ENCODE measurements at regions not wholly inside any gene's neighbourhood (a gene's known extent, or its start where the extent isn't known, plus 50 kb on each side); places are given as distances from the start of the nearest gene placed in this dataset.
"Not testable (repeated sequence)": the region's sequence is repeated elsewhere in the genome, so short reads cannot be mapped to it uniquely, and the experiment has no call there.

DNA sequence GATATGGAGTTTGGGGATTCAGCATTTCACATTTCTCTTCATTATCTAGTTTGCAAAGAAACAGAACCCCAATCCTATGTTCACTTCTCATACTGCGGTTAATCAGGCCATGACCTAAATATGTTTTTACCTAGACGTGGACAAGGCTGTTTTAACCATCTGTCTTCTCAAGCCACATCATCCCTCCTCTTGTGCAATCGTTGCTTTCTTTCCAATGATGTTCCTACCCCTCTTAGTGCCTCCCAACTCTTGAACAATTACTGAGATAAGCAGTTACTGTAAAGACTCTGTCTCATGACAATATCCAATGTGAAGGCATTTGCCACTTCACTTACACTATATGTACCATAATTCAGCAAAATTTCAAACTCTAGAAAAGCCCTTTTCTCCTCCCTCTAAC, 406.2 kb downstream of the LIG4 start:
- no peak for DNase-seq

DNA sequence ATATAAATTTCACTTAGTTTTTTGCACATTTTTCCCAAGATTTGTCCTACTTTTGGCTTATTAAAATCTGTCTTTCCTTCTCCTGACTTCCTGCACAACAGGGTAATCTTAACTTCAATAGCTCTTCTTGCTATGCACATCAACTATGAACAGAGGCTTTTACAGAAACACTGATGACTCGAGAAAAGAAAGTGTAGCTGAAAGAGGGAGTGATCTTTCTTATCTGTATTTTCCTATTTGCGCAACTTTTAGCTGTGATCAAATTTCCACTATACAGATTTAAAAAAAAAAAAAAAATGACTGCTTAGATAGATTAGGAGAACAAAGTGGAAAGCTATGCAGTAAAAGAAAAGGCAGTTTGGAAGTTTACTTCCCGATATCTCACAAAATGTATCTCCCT, 406.9 kb downstream of the LIG4 start:
- no peak for DNase-seq

DNA sequence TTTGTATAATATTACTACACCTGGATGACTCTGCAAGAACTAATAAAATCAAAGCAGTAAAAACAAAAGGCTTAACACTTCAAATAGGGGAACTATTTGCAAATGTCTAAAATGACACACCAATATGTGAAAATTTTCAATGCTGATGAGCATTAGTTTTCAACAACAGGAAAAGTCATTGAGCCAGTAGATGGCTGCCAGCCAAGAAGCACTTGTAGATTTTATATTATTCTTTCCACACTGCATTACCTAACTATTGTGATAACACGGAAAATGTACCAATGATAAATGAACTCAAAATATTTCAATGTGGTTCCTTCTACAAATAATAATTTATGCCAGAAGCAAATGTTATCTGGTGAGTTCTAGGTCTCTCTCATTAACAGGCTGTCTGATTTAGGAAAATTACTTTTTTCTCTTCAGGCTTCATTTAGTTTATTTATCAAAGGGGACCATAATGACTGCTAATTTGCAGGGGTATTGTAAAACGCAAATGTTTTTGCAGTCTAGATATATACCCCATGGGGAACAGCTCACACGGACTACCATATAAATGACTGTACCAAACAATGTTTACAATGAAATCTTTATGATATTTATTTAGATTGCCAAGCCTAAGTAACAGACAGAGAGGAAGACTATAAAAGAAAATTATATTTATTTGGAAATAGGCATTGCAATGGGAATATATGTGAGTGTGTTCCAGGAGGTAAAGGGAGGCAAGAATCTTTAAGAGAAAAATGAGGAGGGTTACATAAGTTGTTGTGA, 407.8 kb downstream of the LIG4 start:
- DNase-seq, result no peak

DNA sequence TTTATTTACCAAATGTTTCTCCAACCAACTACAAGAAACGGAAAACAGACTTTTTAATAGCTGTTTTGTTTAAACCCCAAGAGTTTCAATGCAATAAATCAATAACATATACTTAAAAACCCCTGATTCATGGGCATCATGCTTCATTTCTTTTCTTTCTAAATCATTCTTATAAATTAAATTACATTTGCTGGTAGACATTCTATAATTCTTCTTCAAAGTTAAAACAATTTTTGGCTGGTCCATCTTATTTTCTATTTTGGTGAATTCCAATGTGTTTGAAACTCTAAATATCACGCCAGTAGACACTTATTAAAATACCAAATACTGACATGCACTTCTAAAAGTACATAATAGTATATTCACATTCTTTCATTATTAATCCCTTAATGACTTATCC, 408.6 kb downstream of the LIG4 start:
- no peak for DNase-seq

DNA sequence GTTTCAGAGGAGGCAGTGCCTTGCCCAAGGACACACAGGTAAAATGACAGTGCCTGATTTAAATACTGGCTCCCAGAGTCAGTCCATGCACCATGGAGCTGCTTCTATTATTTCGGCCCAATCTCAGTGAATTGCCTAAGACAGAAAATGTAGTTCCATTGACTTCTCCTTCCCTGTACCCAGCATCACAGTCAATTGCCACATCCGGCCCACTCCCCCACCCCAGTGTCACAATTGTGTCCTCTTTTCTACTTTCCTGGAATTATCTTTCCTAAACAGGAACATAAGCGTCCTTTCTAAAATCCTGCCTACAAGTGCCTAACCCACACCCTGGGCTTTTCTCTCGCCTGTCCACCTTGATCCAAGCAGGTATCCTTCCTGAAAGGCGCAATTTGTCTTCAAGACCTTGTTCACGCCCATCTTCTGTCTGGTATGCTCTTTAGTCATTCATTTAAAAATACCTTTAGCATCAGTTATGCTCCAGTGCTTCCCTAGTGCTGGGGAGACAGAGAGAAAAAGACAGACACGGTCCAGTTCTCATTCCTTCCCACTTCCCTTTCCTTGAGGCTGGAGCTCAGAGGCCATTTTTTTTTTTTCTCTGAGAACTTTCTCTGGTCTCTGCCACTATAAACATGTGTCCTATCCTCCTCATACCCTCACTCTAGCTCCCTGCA, 411.4 kb downstream of the LIG4 start:
- no peak for DNase-seq

DNA sequence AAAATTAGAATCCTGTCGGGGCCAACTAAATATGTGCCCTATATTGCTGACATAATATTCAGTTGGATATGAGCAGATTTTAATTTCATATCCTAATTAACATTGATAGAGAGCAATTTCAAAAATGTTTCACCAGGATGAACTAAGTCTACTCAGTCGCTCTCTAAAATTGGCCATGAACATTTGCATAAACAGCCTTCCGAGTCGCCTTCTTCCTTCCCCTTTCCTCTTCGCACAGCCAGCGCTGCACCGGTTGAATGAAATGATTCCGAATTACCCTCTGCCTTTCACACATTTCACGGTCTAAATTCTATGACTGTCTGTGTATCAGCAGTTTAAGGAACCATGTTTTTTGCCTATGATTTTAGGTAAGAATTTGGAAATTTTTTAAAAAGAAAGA, 413.7 kb downstream of the LIG4 start:
- no peak for DNase-seq

DNA sequence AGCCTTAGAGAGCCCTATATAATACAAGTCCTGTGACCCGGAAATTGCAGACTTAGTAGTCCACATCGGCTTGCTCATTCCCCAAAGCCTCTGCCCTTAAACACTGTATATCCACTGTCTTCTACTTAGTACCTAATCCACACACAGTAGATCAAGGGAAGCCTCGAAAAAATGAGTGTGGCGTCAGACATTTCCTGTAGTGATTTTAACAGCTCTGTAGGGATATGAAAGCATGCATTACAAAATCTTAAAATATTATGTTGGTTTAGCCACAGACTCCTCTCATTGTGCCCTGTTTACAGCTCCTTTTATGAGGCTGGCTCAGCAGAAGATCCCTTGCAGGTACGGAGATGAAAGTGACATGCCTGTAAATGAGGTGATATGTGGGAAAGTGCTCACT, 416.3 kb downstream of the LIG4 start:
- DNase-seq, result no peak

DNA sequence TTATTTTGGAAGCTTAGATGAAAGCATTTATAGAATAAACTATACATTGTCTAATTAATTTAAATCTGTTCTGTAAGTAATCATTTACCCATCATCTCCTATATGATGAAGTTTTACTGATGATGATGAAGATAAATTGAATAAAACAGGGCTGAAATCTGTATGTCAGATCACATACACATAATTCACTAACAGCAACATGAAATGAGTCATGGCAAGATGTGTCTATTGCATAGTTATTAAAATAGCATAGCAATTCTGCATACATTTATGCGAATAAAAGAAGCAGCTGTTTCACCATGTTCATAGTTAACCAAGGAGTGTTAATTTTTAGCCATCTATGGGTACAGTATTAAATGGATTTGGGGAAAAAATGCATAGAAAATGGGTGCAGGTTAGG, 424.9 kb downstream of the LIG4 start:
- no peak for DNase-seq

DNA sequence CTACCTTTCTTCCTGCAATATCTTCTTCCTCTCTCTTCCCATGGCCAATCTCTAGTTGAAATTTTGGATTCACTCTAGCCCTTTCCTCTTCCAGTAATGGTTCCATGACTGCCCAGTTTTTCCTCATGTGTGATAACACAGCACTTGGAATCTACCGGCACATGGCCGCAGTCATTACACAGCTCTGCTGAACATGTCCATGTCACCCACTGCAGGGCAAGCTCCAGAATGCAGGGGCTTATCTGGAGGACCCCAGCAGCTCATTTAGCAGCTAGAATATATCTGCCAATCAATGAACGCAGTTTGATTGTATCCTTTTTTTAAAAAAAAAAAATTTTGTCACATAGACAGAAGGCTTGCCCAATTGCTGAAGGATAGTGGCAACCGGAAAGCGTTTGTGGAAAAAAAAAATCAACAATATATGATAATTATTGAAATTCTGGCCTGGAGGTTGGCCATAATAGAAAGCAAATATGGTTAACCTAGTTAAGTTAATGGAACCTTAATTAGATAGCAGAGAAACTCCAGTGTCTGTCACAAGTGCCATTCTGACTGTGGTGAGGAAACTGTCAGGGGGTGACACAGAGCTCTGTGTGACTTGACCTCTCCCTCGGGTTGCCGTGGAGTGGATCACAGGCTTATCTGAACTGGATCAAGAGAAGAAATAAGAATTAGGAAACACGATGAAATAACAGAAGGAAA, 426.7 kb downstream of the LIG4 start:
- DNase-seq, result no peak

DNA sequence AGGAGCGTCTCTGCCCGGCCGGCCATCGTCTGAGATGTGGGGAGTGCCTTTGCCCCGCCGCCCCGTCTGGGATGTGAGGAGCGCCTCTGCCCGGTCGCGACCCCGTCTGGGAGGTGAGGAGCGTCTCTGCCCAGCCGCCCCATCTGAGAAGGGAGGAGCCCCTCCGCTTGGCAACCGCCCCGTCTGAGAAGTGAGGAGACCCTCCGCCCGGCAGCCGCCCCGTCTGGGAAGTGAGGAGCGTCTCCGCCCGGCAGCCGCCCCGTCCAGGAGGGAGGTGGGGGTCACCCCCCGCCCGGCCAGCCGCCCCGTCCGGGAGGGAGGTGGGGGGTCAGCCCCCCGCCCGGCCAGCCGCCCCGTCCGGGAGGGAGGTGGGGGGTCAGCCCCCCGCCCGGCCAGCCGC, 432.7 kb downstream of the LIG4 start:
- DNase-seq, result not testable (repeated sequence)

DNA sequence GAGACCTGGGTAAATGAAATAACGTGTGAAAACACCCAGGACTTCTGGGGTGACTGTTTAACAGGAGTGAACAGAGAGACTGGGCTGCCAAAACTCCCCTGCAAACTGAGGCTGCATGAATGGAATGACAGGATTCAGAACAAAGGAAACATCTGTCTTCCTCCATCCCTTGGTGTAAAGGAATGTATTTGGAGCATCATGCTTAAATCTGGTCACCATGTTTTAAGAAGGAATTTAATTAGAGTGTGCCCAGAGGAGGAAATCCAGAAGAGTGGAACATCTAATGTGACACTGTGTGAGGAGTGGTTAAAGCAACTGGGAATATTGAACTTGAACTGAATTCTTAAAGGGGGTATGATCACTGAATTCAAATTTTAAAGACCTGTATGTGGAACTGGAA, 437.2 kb downstream of the LIG4 start:
- no peak for DNase-seq

DNA sequence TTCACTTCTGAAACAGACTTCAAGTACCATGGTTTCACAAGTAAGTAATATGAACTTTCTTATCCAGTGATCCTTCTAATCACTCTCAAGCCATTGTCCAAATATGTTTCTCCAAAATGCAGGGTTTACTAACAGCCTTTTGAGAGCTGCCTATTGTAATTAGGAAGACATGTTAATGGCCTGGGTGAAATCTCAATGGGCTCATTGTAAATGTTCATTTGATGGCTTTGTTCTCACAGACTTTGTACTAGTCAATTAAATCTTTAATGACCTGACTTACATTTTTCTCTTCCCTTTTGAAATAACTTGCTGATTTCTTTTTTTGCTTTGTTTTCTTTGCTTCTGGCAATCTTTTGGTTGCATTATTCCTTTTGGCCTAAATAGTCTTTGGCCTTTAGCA, 444.8 kb downstream of the LIG4 start:
- DNase-seq, result no peak

DNA sequence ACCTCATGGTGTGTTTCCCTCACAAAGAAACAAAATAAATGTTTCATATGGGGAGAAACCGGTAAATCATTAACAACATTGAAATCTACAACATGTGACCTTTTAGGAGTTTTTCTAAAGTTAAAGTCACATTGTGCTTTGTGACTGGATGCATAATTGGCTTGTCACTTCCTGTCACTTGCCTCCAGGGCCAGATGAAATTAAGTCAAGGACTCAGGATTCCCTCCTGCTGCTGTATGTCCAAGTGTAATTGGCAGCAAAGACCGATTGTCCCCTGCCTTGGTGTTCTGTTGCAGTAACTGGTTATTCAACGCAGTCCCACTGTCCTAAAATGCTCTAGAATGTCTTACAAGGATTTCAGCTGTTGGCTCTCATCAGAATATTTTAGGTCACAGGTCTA, 448.2 kb downstream of the LIG4 start:
- DNase-seq, result no peak

DNA sequence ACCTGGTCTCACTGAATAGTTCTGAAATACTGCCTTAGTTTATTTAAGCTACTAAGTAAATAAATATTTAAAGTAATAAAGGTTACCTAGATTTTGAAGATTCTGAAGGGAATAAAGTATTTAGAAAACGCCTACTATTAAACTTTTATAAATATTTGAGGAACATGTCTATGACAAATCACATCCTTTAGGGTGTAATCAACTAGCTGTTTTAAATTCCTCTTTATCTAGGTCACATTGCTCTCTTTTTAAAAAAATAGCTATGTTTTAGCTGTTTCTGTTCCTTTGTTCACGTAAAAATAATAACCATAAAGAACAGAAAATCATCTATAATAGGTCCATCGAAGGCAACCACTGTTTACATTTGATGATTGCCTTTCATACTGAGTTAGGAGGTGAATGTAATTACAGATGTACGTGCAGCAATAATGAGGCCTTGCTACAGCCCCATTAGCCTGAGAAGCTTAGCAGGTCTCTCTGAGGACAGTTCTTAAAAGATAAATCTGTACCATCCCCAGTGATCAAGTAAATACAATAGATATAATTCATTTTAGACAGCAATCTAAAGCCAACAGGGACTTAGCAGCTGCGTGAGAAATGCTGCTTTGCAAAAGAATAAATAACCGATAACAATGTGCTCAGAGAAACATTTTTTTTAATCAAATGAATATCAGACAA, 449.5 kb downstream of the LIG4 start:
- no peak for DNase-seq

DNA sequence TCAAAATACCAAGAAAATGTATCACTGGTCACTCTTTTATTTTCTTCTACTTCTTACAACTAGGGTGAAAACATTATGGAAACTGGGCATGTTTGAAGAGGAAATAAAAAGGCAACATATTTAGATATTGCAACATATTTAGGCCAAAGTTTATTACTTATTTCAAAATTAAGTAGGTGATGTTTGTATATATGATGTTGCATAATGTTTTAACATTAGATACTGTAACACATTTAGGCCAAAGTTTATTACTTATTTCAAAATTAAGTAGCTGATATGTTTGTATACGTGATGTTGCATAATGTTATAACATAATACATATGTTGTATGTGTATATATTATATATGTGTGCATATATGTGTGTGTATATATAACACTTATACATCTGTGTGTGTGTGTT, 451.3 kb downstream of the LIG4 start:
- no peak for DNase-seq

DNA sequence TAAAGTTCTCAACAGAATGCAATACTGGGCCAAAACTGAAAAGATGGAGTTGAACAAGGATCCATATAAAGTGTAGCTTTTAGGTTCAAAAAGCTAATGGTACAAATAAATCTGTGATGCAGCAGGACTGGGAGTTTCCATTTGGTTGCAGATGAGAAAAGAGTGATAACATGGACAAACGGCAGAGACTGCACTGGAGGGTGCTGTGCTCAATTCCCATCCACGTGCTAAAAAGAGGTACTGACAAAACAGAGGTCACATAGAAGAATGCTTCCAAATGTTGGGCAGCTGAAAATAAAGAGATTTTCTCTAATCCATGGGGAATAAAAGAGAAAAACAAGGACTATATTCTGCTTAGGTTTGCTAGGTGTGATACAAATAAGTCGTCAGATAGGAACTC, 461.6 kb downstream of the LIG4 start:
- no peak for DNase-seq

DNA sequence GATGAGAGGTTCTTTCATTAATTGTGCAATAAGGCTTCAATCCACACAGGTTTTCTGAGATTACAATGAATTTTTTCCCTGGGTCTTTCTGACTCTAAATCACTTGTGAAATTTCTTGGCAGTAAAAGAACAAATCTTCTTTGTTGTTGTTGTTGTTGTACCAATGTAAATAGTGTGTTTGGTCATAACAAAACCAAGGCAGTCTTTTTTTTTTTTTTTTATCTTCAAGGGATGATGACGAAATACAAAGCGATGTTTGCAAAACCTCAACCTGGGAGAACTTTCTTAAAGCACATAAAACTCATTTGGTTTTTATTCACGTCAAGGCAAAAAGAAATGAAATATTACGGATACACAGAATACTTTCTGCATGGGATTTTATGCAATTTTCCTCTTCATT, 462.0 kb downstream of the LIG4 start:
- DNase-seq, result no peak

DNA sequence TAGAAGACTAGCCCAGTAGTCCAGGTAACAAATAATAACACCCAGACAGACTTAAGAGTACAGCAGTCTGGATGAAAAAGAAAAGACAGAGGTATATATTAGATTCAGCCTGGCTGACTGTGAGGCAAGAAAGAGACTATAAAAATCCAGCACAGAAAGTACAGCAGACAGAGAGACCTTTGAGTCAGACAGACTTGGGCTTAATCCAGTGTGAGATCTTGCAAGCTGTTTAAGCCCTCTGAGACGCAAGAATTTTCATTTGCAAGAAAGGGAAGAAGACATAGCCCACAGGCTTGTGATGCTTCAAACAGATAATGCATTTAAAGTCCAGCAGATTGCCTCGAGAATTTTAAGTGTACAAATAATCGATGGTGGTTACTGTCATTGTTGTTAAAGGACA, 471.4 kb downstream of the LIG4 start:
- DNase-seq, result no peak

DNA sequence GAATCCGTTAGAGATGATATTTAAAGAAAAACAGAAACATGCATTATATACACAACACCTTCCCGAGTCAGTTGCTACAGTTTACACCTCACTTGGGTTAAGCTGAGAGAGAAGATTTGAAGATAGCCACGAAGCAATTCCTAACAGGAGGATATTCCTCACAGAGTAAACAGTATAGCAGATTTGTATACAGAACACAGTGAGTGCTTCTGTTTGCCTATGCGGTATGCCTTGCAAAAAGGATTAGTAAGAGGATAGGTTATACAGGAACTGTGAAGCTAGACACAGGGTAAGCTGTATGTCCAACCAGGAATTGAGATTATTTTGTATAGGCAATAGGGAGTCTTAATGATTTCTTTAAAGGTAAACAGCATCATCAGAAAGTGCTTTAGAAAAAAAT, 471.8 kb downstream of the LIG4 start:
- DNase-seq, result no peak

DNA sequence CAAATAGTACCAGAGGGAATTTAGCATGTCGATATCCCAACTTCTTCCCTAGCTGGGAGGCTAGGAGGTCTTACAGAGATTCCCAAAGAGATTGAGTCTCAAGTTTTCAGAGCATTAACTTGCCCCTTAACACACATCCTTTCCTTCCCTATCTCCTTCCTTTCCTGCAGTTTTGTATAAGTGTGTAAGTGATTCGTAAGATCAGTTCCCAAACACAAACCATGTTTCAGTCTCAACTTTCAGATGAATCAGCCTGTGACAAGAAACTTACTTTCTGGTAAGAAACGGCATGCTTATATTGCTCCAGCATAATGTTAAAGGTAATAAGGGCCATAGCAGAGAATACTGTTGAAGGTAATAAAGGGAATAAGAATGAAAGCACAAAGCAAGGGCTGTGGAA, 472.2 kb downstream of the LIG4 start:
- DNase-seq, result no peak

DNA sequence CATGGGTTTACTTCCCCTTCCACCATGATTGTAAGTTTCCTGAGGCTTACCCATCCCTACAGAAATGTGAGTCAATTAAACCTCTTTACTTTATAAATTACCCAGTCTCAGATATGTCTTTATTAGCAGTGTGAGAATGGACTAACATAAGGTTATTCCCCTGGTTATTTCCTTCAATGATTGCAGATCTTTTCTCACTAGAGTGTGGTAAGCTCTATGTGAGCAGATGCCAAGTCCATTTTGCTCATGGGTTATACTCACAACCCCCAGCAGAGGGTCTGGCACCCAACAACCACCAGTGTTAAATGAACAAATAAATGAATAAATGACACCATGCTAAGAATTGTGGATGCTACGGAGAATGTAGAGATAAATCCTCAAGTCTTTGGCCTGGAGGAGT, 472.8 kb downstream of the LIG4 start:
- DNase-seq, result no peak

DNA sequence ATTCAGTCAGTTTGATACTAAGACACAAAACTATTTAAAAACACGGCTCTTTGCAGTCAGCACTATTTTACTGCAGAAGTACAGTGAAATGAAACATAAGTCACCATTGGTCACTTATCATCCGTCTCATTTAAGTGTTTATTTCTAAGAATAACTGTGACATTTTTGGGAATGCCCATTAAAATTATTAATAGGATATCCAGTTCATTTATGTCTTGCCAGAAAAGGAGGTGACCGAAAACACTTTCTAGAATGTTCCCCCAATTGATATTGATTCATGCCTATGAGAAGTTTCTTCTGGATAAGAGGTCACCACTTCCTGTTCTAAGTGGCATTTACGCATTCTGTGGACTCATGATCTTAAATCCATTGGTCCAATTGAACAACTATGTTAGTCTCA, 477.3 kb downstream of the LIG4 start:
- no peak for DNase-seq

DNA sequence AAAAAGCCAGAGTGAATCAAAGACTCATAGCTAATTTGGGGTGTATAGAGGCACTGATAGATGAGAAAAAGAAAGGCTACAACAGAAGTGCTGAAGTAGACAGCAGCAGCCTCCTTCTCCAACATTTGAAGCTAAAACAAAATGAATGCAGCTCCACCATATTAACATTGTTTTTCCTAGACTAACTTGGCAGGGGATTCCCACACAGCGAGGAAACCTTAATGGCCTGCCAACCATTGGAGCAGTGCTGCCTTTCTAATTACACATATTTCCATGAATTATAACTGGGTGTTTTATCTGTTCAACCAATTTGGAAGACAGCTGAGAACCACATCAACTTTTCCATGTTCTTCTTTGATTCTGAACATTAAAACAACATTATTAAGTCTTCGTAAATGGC, 478.6 kb downstream of the LIG4 start:
- no peak for DNase-seq

DNA sequence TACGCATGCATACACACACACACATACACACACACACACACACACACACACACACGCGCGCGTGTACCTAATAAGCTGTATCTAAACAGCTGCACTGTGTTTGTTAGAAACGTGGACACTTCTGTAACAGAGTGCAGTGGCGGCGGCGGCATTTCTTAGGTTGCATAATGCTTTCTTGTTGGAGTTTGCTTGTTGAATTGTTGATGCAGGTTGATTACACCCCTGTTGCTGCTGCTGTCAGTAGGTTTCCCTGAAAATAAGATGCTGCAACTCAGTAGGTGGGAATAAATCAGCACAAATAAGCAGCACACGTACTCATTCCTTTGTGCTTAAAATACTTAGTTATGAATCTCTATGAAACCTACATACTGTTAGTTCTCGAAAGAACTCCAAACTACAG, 479.2 kb downstream of the LIG4 start:
- no peak for DNase-seq
